Pancreas (tissue), 10 donors: ENCODE measurements at regions not wholly inside any gene's neighbourhood (a gene's known extent, or its start where the extent isn't known, plus 50 kb on each side); places are given as distances from the start of the nearest gene placed in this dataset.

Source experiments
- ATAC-seq, 4 donors: fragments of 200-7000 bp; cut with Tn5 transposase; one replicate each; pipeline versions ENCODE4 v1.8.0 to v1.9.1; 2020; ENCODE audit warnings: mild to moderate bottlenecking in 4 of 4, moderate library complexity in 4 of 4
- DNase-seq, 6 donors: peaks; one replicate each; pipeline ENCODE4 v3.0.0-alpha.2; 2020
- FAIRE-seq: peaks from 2 replicates; lab custom pipeline; 2012; peaks lifted over from hg19 to GRCh38; lab: Jason Lieb, UNC
- H3K27ac ChIP-seq, 4 donors: fragments of 200-600 bp; sonication (generic); 1 replicate in 3 of 4; 2 replicates in 1 of 4; pipeline versions ENCODE4 v1.5.0 to v1.8.0; 2020
- H3K27me3 ChIP-seq, 4 donors: fragments of 200-600 bp; one replicate each; pipeline ENCODE4 v1.8.0; 2021
- H3K36me3 ChIP-seq, 3 donors: fragments of 200-600 bp; sonication (generic) in 1 of 3; one replicate each; pipeline versions ENCODE4 v1.5.0 to v1.8.0; 2020 to 2021
- H3K4me1 ChIP-seq, 3 donors: fragments of 200-600 bp; one replicate each; pipeline ENCODE4 v1.8.0; 2021
- H3K4me3 ChIP-seq, 4 donors: fragments of 200-600 bp; sonication (generic) in 2 of 4; one replicate each; pipeline versions ENCODE4 v1.5.0 to v1.8.0; 2020 to 2021
- H3K9me3 ChIP-seq, 4 donors: fragments of 200-600 bp; one replicate each; pipeline ENCODE4 v1.8.0; 2021
- WGBS, 2 donors: extraction: QIAGEN DNeasy Blood & Tissue Kit; methylation state at CpG; one replicate each; pipeline ENCODE4 v1.1.7; 2013; 5-methylcytosine and 5-hydroxymethylcytosine counted together
- intact Hi-C, 3 donors: fragments of 100-400 bp; cut with DNase I; formaldehyde crosslinking; loops; one replicate each; pipeline versions ENCODE4 v1.11.1 to v1.14.2; 2022
- TF ChIP-seq, protein P1 (sequence below), 4 donors: fragments of 200-600 bp; sonication (generic) in 3 of 4; IDR thresholded peaks; one replicate each; pipeline versions ENCODE4 v1.5.0 to v1.8.0; 2021; ENCODE audit warnings: antibody characterized with exemption in 4 of 4
- donor health status: healthy with polysubstance abuse.
- donor health status: DM: no; HTN: no; CAD: no; lungs with moderate emphysema.
- donor health status: DM: no; HTN: no; CAD: no.
- donor health status: control.
- donor health status: control.
- donor health status: Bipolar disorder and iron deficiency.
- donor health status: DM: yes; HTN: yes; CAD: no.
- donor health status: DM: no; HTN: no; CAD: no.
- donor health status: DM: no; HTN: no; CAD: no.
- donor health status: DM: yes; HTN: yes; CAD: no.

DNA sequence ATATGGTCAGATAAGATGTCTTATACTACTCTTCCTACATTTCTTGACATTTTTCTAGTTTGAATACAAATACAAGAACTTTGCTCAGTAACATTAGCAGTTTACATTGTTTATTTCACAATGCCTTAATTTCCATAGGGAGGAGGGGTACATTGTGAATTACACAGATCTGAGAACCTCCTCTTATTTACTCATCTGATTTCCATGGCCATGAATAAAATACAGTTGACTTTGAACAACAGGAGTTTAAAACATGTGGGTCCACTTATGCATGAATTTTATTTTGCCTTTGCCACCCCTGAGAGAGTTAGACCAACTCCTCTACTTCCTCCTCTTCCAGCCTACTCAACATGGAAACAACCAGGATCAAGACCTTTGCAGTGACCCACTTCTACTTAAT lies 67.7 kb downstream of the MGST1 start:
- no peak overlapping the region for H3K4me3 ChIP-seq
- H3K27me3 ChIP-seq = no peaks in the 10 kb centered on the region
- ATAC-seq (no peak), FAIRE-seq (no peak), DNase-seq (no peak)
- H3K9me3 ChIP-seq = no peaks in the 10 kb centered on the region
- intact Hi-C loops = no loop called here
- TF ChIP-seq, protein P1, sequence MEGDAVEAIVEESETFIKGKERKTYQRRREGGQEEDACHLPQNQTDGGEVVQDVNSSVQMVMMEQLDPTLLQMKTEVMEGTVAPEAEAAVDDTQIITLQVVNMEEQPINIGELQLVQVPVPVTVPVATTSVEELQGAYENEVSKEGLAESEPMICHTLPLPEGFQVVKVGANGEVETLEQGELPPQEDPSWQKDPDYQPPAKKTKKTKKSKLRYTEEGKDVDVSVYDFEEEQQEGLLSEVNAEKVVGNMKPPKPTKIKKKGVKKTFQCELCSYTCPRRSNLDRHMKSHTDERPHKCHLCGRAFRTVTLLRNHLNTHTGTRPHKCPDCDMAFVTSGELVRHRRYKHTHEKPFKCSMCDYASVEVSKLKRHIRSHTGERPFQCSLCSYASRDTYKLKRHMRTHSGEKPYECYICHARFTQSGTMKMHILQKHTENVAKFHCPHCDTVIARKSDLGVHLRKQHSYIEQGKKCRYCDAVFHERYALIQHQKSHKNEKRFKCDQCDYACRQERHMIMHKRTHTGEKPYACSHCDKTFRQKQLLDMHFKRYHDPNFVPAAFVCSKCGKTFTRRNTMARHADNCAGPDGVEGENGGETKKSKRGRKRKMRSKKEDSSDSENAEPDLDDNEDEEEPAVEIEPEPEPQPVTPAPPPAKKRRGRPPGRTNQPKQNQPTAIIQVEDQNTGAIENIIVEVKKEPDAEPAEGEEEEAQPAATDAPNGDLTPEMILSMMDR (IDR thresholded peaks at IDR 0.05) = no peak
- H3K36me3 ChIP-seq = no peaks in the 10 kb centered on the region
- no peak overlapping the region for H3K27ac ChIP-seq
- H3K4me1 ChIP-seq = no peaks in the 10 kb centered on the region

GRCh38 chr12:16417058-16417457 lies 69.6 kb downstream of the MGST1 start:
- ATAC-seq = no peak
- no peak overlapping the region for H3K27ac ChIP-seq
- TF ChIP-seq, protein P1 (IDR thresholded peaks at IDR 0.05) = no peak

DNA sequence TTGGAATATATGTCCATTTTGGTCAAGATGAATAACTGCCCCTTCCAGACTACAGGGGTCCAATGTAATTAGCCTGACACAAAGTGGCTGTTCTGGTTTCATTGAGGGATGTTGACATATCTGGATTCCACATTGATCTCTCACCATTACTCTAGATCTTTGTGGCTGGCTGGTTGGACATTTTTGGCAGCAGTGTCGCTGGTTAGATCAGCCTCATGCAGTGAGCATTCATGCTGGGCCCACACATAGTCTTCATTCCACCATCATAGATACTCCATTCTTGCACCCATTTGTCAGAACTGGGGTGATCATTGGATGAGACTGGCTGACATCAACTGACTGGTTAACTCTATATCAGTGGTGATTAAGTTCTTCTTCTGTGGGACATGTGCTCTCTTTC lies 74.4 kb downstream of the MGST1 start:
- Histone ChIP-seq H3K27ac (no peak overlapping the region), H3K36me3 (no peaks in the 10 kb centered on the region), H3K4me3 (no peak overlapping the region), H3K4me1 (no peaks in the 10 kb centered on the region), H3K9me3 (no peaks in the 10 kb centered on the region), H3K27me3 (no peaks in the 10 kb centered on the region)
- ATAC-seq (no peak), DNase-seq (no peak), FAIRE-seq (no peak)
- intact Hi-C loops = no loop called here
- TF ChIP-seq, protein P1 (IDR thresholded peaks at IDR 0.05) = no peak
- 84 to 85% methylated on average over 1 of the region's 1 CpG for whole genome bisulfite sequencing, 2 donors

More at GRCh38 chr12:16417058-16417457, 69.6 kb downstream of the MGST1 start:
- FAIRE-seq = no peak
- Histone ChIP-seq H3K27me3 (no peaks in the 10 kb centered on the region), H3K9me3 (no peaks in the 10 kb centered on the region), H3K36me3 (no peaks in the 10 kb centered on the region), H3K4me3 (no peak overlapping the region), H3K4me1 (no peaks in the 10 kb centered on the region)
- intact Hi-C loops = no loop called here
- DNase-seq = no peak

GRCh38 chr12:16424531-16424930 lies 77.1 kb downstream of the MGST1 start:
- Histone ChIP-seq H3K36me3 (no peaks in the 10 kb centered on the region), H3K9me3 (no peaks in the 10 kb centered on the region), H3K27ac (no peak overlapping the region), H3K4me1 (no peaks in the 10 kb centered on the region), H3K4me3 (no peak overlapping the region), H3K27me3 (no peaks in the 10 kb centered on the region)
- DNase-seq (no peak), FAIRE-seq (no peak), ATAC-seq (no peak)
- TF ChIP-seq, protein P1 (IDR thresholded peaks at IDR 0.05) = no peak
- WGBS, 2 donors = 79% methylated on average over 2 of the region's 2 CpGs
- intact Hi-C loops = no loop called here

- no peaks in the 10 kb centered on the region for H3K9me3 ChIP-seq
- FAIRE-seq (no peak), ATAC-seq (peak; percentile 56 to 91 (median 74)), DNase-seq (no peak)
- no peaks in the 10 kb centered on the region for H3K27me3 ChIP-seq
- H3K27ac ChIP-seq = peak overlapping the region in 1 of 4 donors; percentile 27
- H3K36me3 ChIP-seq = no peaks in the 10 kb centered on the region
- H3K4me3 ChIP-seq = no peak overlapping the region
- intact Hi-C loops = no loop called here
- TF ChIP-seq, protein P1 (IDR thresholded peaks at IDR 0.05) = no peak
- peaks cover 0 to 9% (median 0%) of the 10 kb centered on the region in 3 donors for H3K4me1 ChIP-seq
- 24 to 35% methylated on average over 3 of the region's 3 CpGs for WGBS, 2 donors
Measured at GRCh38 chr12:16435875-16436554, 88.6 kb downstream of the MGST1 start.
